Suprapubic skin (tissue), 4 donors: ENCODE measurements at regions not wholly inside any gene's neighbourhood (a gene's known extent, or its start where the extent isn't known, plus 50 kb on each side); places are given as distances from the start of the nearest gene placed in this dataset.

Experiments used
- CTCF ChIP-seq, 2 donors: fragments of 200-600 bp in 1 of 2; fragments of 450-650 bp in 1 of 2; sonication (generic) in 1 of 2; IDR thresholded peaks; one replicate each; pipeline ENCODE4 v1.5.1; 2016 to 2019; ENCODE audit warnings: antibody characterized with exemption in 2 of 2, mild to moderate bottlenecking in 1 of 2, moderate library complexity in 1 of 2
- EP300 ChIP-seq: sonication (generic); formaldehyde crosslinking; IDR thresholded peaks from one replicate; pipeline ENCODE4 v1.6.1; 2017; ENCODE audit warnings: antibody characterized with exemption
- POLR2A ChIP-seq, 2 donors: fragments of 450-650 bp; IDR thresholded peaks; one replicate each; pipeline ENCODE4 v1.6.1; 2017; ENCODE audit warnings: antibody characterized with exemption in 2 of 2, mild to moderate bottlenecking in 2 of 2, moderate library complexity in 2 of 2
- POLR2AphosphoS5 ChIP-seq, 3 donors: sonication (generic); formaldehyde crosslinking; IDR thresholded peaks; one replicate each; pipeline ENCODE4 v1.6.1; 2017; ENCODE audit warnings: antibody characterized with exemption in 3 of 3

- TF ChIP-seq POLR2A (IDR thresholded peaks at IDR 0.05) (no peak), CTCF (IDR thresholded peaks at IDR 0.05) (no peak), POLR2AphosphoS5 (IDR thresholded peaks at IDR 0.05) (no peak), EP300 (no peak)
Measured at GRCh38 chrX:45518552-45518951, 317.9 kb upstream of the DIPK2B start.
